ENCODE measurements at regions not wholly inside any gene's neighbourhood (a gene's known extent, or its start where the extent isn't known, plus 50 kb on each side); places are given as distances from the start of the nearest gene placed in this dataset.
A peak's percentile ranks its signal among the peaks of the same experiment; 100 is the strongest.

DNA sequence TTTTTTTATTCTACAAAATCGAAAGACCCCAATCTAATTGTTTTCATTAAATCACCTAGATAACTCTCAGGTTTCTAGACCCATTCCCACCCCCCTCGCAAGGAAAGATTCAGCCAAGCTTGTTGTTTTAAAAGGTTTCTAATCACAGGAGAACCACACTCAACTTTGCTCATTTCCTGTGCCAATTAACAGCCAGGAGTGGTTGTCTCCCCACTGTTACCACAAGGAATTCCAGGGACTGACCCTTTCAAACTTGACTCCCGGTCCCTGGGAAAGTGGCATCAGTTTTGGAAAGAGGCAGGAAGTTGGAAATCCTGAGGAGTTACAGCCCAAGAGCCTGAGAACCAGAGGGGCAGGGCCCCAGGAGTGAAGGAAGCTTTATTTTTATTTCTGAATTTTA lies 561.3 kb upstream of the JAG1 start:
- 42 to 54% methylated on average over 2 to 3 of the region's 3 CpGs for WGBS, 2 experiments (ENCODE audit: insufficient coverage in 2 of 2)
- no peak overlapping the region for H3K4me3 ChIP-seq (ENCODE audit: extremely low read depth, insufficient read depth, low read length, poor library complexity, severe bottlenecking)
- H3K36me3 ChIP-seq (ENCODE audit: control insufficient read depth, insufficient read depth, low read length), result no peaks in the 10 kb centered on the region
- H3K4me1 ChIP-seq (ENCODE audit: control insufficient read depth, insufficient read depth, low read length, poor library complexity, severe bottlenecking), result peaks cover 41% of the 10 kb centered on the region
- H3K9me3 ChIP-seq (ENCODE audit: control insufficient read depth, low read length), result no peaks in the 10 kb centered on the region
- H3K27ac ChIP-seq (ENCODE audit: low read depth, low read length, severe bottlenecking), result peak overlapping the region; percentile 80

DNA sequence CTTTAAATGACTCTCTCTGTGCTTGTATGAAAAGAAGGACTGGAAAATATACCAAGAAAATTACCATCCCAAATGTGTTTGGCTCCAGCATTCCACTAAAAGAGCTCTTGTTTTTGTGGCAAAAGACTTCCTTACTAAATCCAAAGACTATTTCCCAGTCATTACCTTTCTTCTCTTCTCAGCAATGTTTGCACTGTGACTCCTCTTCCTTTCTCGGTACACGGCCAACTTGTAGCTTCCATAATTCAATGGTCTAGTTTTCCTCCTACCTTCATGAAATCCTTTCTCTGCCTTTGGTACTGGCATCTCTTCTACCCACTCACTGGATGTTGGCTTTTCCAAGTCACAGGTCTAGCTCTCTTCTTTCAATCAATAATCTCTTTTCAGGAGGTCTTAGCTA lies 568.5 kb upstream of the JAG1 start:
- WGBS, 2 experiments (ENCODE audit: insufficient coverage in 2 of 2), result 90 to 92% methylated on average over 2 of the region's 2 CpGs
- Histone ChIP-seq H3K9me3 (ENCODE audit: control insufficient read depth, low read length) (no peaks in the 10 kb centered on the region), H3K27ac (ENCODE audit: low read depth, low read length, severe bottlenecking) (no peak overlapping the region), H3K4me3 (ENCODE audit: extremely low read depth, insufficient read depth, low read length, poor library complexity, severe bottlenecking) (no peak overlapping the region), H3K4me1 (ENCODE audit: control insufficient read depth, insufficient read depth, low read length, poor library complexity, severe bottlenecking) (no peaks in the 10 kb centered on the region), H3K36me3 (ENCODE audit: control insufficient read depth, insufficient read depth, low read length) (no peaks in the 10 kb centered on the region)

DNA sequence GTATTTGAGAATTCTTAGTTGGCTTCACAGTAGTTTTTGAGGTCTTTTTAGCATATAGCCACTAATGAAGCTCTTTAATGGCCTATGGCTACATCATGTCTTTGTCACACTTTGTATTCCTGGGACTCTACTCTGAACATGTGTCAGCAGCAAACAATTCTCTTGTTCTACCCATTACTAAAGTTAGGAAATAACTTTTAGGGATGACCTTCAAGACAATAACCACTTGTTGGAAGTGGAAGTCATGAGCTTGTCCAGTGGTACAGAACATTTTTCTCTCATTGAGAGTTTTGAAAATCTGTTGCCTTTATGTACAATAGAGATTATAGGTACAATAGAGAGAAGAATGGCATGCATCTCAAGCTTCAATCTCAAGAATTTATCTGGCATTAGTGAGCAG lies 571.6 kb upstream of the JAG1 start:
- Histone ChIP-seq H3K4me3 (ENCODE audit: extremely low read depth, insufficient read depth, low read length, poor library complexity, severe bottlenecking) (no peak overlapping the region), H3K27ac (ENCODE audit: low read depth, low read length, severe bottlenecking) (no peak overlapping the region), H3K9me3 (ENCODE audit: control insufficient read depth, low read length) (no peaks in the 10 kb centered on the region), H3K4me1 (ENCODE audit: control insufficient read depth, insufficient read depth, low read length, poor library complexity, severe bottlenecking) (peaks cover 14% of the 10 kb centered on the region), H3K36me3 (ENCODE audit: control insufficient read depth, insufficient read depth, low read length) (no peaks in the 10 kb centered on the region)

DNA sequence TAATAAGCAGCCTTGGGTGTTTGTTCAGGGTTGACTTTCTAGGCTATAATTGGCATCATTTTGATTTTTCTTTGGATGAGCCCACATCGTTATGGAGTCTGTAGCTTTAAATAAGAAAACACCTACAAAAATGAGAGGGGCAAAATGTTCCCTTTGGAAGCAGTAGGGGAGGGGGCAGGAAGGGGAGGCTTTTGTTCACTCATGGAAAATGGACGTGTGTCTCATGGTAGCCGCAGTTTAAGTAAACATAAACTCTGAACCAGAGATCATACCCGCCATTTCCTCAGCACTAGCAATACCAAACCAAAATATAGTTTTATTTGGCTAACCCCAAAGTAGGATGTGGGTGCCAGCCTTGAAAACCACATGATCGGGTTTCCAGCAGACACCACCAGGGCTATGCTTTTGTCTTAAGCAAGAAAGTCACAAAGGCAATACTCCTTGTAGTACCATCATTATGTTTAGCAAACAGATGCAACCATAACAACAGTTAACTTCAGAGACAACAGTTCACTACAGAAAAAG lies 572.5 kb upstream of the JAG1 start:
- H3K4me3 ChIP-seq (ENCODE audit: extremely low read depth, insufficient read depth, low read length, poor library complexity, severe bottlenecking), result no peak overlapping the region
- H3K9me3 ChIP-seq (ENCODE audit: control insufficient read depth, low read length), result no peaks in the 10 kb centered on the region
- H3K36me3 ChIP-seq (ENCODE audit: control insufficient read depth, insufficient read depth, low read length), result no peaks in the 10 kb centered on the region
- WGBS, 2 experiments (ENCODE audit: insufficient coverage in 2 of 2), result 100% methylated on average over 3 to 4 of the region's 5 CpGs
- H3K27ac ChIP-seq (ENCODE audit: low read depth, low read length, severe bottlenecking), result no peak overlapping the region
- peaks cover 14% of the 10 kb centered on the region for H3K4me1 ChIP-seq (ENCODE audit: control insufficient read depth, insufficient read depth, low read length, poor library complexity, severe bottlenecking)

DNA sequence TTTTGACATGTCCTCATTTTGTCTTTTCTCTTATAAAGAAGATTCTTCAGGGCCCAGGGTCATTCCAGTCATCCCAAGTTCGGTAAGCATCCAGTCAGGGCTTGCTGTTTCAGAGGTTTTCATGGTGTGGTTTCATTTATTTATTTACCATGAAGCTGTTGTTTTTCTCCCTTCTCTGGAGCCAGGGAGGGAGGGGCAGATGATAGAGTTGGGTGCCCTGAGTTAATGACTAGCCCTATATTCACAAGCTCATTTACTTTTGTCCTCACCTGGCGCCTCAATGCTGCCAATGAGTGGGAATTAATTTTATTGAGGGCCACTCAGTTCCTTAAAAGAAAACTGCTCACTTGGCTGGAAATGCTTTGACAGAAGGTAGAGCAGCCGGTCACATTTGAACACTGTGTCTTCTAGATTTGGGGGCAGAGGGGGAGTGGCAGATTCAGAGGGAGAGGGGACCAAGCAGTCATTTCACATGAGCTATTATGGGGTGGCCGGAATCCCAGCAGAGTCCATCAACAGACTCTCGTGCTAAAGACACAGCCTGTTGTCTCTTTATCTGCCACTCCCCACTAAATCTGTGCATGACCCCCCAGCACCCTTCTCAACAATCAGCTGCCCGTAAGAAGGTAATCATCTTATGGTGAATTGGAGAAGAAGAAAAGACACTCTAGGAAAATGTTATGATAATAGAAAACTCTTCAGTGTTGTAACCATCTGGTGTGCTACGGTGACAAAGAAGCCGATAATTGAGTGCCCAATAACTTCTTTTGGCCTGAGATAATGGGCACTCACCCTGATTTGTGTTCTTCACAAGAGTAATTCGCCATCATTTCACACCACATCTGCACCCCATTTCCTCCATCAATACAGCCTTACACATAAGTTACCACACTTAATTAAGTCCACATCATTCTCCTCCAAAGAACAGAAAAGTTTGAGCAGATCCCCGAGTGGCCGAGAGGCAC lies 573.5 kb upstream of the JAG1 start:
- 84 to 99% methylated on average over 5 to 7 of the region's 11 CpGs for WGBS, 2 experiments (ENCODE audit: insufficient coverage in 2 of 2)
- H3K27ac ChIP-seq (ENCODE audit: low read depth, low read length, severe bottlenecking), result no peak overlapping the region

DNA sequence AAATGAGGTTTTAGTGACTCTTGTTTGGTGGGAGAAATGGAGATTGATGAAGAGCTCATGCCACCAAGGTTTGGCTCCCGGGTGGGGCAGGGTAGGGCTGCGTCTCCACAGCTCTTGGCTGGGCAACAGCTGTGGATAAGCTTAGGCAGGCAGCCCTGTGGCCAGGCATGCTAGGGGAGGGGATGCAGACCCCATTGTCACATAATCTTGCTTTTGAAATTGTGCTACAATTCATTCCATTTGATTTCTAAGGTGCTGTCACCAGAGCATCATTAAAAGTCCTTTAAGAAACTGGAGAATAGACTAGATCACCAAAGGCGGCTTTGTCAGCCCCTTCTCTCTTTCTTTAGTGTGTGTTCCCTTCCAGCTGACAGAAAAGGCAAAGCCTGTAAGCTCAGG lies 574.2 kb upstream of the JAG1 start:
- 92% methylated on average over 2 of the region's 3 CpGs; no CpG with 5 or more reads in 1 of the 2 experiments for WGBS, 2 experiments (ENCODE audit: insufficient coverage in 2 of 2)
- Histone ChIP-seq H3K36me3 (ENCODE audit: control insufficient read depth, insufficient read depth, low read length) (no peaks in the 10 kb centered on the region), H3K4me3 (ENCODE audit: extremely low read depth, insufficient read depth, low read length, poor library complexity, severe bottlenecking) (no peak overlapping the region), H3K9me3 (ENCODE audit: control insufficient read depth, low read length) (no peaks in the 10 kb centered on the region), H3K27ac (ENCODE audit: low read depth, low read length, severe bottlenecking) (no peak overlapping the region), H3K4me1 (ENCODE audit: control insufficient read depth, insufficient read depth, low read length, poor library complexity, severe bottlenecking) (peaks cover 14% of the 10 kb centered on the region)

More for the DNA sequence above, 573.5 kb upstream of the JAG1 start:
- H3K36me3 ChIP-seq (ENCODE audit: control insufficient read depth, insufficient read depth, low read length), result no peaks in the 10 kb centered on the region
- peaks cover 14% of the 10 kb centered on the region for H3K4me1 ChIP-seq (ENCODE audit: control insufficient read depth, insufficient read depth, low read length, poor library complexity, severe bottlenecking)
- H3K4me3 ChIP-seq (ENCODE audit: extremely low read depth, insufficient read depth, low read length, poor library complexity, severe bottlenecking), result no peak overlapping the region
- no peaks in the 10 kb centered on the region for H3K9me3 ChIP-seq (ENCODE audit: control insufficient read depth, low read length)

DNA sequence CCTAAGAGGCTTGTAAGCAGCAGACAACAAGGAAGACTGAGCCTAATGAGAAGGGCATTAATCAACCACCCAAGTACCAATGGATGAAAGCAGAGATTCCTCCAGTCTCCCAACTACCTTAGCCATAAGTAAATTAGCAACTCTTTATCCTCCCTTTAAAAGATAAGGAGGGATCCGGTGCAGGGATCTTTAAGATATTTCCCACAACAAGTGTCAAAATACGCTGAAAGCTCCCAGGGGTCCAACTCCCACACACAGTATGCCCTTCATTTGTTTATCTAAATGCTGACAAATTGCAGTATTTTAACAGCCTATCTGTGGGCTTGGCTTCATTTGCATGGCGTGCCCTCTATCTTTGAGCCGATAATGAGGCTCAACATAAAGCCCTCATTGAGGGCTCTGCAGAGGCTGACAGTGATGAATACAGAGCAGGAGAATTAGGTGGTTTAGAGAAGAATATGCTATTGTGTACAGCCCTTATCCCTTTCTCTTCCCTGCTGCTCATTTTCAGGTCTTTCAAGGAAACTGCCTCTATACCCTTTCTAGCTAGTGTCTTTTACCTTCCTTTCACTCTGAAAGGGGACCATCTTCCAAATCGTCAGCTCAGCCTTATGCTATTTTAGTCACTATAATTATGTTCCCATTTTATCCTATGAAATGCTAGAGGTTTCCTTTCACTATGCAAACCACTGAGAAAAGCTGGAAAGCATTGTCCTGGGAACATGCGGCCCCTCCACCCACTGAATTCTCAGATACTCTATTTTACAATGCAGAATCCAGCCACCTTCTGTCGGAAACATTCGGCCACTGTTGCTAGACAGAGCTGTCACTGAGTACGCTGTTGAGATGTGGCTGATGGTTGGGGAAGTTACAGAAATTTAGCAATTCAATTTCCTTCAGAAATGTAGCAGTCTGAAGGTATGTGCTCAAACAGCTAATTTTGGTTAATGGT lies 575.2 kb upstream of the JAG1 start:
- Histone ChIP-seq H3K36me3 (ENCODE audit: control insufficient read depth, insufficient read depth, low read length) (no peaks in the 10 kb centered on the region), H3K9me3 (ENCODE audit: control insufficient read depth, low read length) (no peaks in the 10 kb centered on the region), H3K4me1 (ENCODE audit: control insufficient read depth, insufficient read depth, low read length, poor library complexity, severe bottlenecking) (peaks cover 14% of the 10 kb centered on the region), H3K27ac (ENCODE audit: low read depth, low read length, severe bottlenecking) (peak overlapping the region; percentile 65), H3K4me3 (ENCODE audit: extremely low read depth, insufficient read depth, low read length, poor library complexity, severe bottlenecking) (no peak overlapping the region)
- WGBS, 2 experiments (ENCODE audit: insufficient coverage in 2 of 2), result 7 to 27% methylated on average over 2 to 5 of the region's 9 CpGs

DNA sequence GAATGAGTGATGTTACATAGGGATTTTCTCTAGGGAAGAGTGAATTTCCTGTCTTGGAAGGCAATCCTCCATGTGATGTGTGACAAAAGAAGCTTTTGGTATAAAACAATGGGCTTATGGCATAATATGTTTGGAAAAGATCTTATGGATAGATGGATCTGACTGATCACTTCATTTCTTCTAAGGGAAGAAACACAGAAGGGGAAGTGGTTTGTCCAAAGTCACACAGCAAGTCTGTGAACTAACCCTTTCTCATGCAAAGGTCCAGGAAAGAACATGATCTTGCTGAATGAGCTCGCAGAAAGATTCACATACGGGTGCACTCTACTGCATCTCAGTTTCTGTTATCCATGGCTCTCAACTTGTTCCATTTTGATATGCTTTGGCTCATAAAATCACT lies 575.9 kb upstream of the JAG1 start:
- Histone ChIP-seq H3K9me3 (ENCODE audit: control insufficient read depth, low read length) (peaks cover 5% of the 10 kb centered on the region), H3K4me3 (ENCODE audit: extremely low read depth, insufficient read depth, low read length, poor library complexity, severe bottlenecking) (no peak overlapping the region), H3K27ac (ENCODE audit: low read depth, low read length, severe bottlenecking) (no peak overlapping the region), H3K4me1 (ENCODE audit: control insufficient read depth, insufficient read depth, low read length, poor library complexity, severe bottlenecking) (peaks cover 14% of the 10 kb centered on the region), H3K36me3 (ENCODE audit: control insufficient read depth, insufficient read depth, low read length) (no peaks in the 10 kb centered on the region)
- 66 to 68% methylated on average over 2 of the region's 2 CpGs for WGBS, 2 experiments (ENCODE audit: insufficient coverage in 2 of 2)

DNA sequence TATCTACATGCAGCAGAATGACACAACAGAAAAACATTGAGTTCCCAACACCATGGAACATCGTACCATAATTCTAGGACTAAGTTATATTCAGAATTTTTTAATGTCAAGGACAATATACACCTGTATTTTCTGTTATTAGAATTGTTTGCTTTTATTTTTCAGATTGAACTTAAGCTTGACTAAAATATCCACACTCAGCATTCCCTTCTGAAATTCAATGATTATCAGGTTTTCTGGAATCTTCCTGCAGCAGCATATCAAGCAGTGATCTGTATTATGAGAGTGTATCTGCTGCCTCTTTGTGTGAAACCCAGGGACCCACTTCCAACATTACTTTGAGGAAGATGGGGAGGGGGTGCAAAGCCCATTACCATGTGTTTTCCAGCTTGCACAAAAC lies 578.6 kb upstream of the JAG1 start:
- Histone ChIP-seq H3K4me1 (ENCODE audit: control insufficient read depth, insufficient read depth, low read length, poor library complexity, severe bottlenecking) (peaks cover 14% of the 10 kb centered on the region), H3K36me3 (ENCODE audit: control insufficient read depth, insufficient read depth, low read length) (no peaks in the 10 kb centered on the region), H3K4me3 (ENCODE audit: extremely low read depth, insufficient read depth, low read length, poor library complexity, severe bottlenecking) (no peak overlapping the region), H3K9me3 (ENCODE audit: control insufficient read depth, low read length) (peaks cover 17% of the 10 kb centered on the region), H3K27ac (ENCODE audit: low read depth, low read length, severe bottlenecking) (no peak overlapping the region)
- no CpG with 5 or more reads among the region's 1 CpG for WGBS, 2 experiments (ENCODE audit: insufficient coverage in 2 of 2)

DNA sequence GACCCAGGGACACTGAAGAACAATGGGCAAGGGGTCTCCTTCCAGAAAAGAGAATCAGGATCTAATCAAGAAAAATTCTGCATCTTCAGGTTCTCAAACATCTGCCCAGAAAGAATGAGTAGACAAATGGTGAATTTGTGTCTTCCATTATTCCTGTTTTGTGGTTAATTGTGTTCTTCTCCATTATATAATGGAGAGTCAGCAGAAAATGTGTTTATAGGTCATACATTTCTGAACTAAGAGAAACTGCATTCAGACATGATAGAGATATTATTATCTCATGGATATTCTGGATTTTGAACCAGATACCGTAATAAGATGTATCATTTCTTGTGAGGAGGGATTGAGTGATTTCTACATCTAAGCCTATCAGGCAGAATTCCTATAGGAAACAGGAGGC lies 581.7 kb upstream of the JAG1 start:
- Histone ChIP-seq H3K9me3 (ENCODE audit: control insufficient read depth, low read length) (peaks cover 25% of the 10 kb centered on the region), H3K4me1 (ENCODE audit: control insufficient read depth, insufficient read depth, low read length, poor library complexity, severe bottlenecking) (no peaks in the 10 kb centered on the region), H3K36me3 (ENCODE audit: control insufficient read depth, insufficient read depth, low read length) (no peaks in the 10 kb centered on the region), H3K4me3 (ENCODE audit: extremely low read depth, insufficient read depth, low read length, poor library complexity, severe bottlenecking) (no peak overlapping the region), H3K27ac (ENCODE audit: low read depth, low read length, severe bottlenecking) (no peak overlapping the region)
- 80% methylated on average over 1 of the region's 1 CpG; no CpG with 5 or more reads in 1 of the 2 experiments for WGBS, 2 experiments (ENCODE audit: insufficient coverage in 2 of 2)

All from mesodermal cell (in vitro differentiated cells).